Esophagus squamous epithelium (tissue), 4 donors: ENCODE measurements at regions not wholly inside any gene's neighbourhood (a gene's known extent, or its start where the extent isn't known, plus 50 kb on each side); places are given as distances from the start of the nearest gene placed in this dataset.

ENCODE experiments used
- POLR2A ChIP-seq, 4 donors: fragments of 450-650 bp; IDR thresholded peaks; one replicate each; pipeline ENCODE4 v1.6.1; 2017; ENCODE audit warnings: antibody characterized with exemption in 4 of 4, mild to moderate bottlenecking in 4 of 4, moderate library complexity in 3 of 4
- TF ChIP-seq, protein P1 (sequence below), 6 experiments: fragments of 450-650 bp in 4 of 6; fragments of 200-600 bp in 2 of 6; sonication (generic) in 2 of 6; IDR thresholded peaks; one replicate each; pipeline ENCODE4 v1.5.1; 2016 to 2019; ENCODE audit warnings: antibody characterized with exemption in 6 of 6, mild to moderate bottlenecking in 4 of 6, moderate library complexity in 4 of 6

DNA sequence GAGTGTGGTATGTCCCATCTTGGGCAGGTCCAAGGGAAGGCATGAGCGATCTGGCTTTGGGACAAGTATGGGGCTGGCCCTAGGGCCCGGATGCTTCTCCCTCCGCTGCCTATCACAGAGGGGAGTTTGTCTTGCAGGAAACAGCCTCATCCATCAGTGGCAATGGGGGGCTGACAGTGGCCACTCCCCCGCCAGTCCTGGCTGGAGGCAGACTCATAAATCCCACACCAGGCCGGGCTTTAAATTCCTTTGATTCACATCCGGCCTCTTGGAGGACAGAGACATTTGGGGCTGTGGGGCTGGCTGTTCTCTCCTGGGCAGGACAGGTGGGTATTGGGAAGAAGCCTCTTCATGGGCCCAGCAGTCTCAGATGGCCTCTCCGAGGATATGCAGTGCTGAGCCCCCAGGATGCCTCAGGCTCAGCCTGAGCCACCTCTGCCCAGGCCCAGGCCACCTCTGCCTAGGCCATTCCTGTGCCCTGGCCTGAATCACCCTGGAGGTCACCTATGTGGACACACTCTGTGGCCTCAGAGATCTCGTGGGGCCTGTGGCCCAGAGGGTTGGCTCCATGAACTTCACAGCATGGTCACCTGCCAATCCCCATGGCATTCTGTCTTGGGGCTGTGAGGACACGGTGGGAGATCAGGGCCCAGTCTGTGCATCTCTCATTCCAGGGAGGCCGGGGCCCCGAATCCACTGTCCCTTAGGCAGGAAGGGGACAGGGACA lies 84.2 kb upstream of the GOLGA6L4 start:
- TF ChIP-seq, protein P1, sequence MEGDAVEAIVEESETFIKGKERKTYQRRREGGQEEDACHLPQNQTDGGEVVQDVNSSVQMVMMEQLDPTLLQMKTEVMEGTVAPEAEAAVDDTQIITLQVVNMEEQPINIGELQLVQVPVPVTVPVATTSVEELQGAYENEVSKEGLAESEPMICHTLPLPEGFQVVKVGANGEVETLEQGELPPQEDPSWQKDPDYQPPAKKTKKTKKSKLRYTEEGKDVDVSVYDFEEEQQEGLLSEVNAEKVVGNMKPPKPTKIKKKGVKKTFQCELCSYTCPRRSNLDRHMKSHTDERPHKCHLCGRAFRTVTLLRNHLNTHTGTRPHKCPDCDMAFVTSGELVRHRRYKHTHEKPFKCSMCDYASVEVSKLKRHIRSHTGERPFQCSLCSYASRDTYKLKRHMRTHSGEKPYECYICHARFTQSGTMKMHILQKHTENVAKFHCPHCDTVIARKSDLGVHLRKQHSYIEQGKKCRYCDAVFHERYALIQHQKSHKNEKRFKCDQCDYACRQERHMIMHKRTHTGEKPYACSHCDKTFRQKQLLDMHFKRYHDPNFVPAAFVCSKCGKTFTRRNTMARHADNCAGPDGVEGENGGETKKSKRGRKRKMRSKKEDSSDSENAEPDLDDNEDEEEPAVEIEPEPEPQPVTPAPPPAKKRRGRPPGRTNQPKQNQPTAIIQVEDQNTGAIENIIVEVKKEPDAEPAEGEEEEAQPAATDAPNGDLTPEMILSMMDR (IDR thresholded peaks at IDR 0.05): no peak
- no peak for TF ChIP-seq POLR2A (IDR thresholded peaks at IDR 0.05)
